Central memory CD8-positive, alpha-beta T cell (primary cell): ENCODE measurements at regions not wholly inside any gene's neighbourhood (a gene's known extent, or its start where the extent isn't known, plus 50 kb on each side); places are given as distances from the start of the nearest gene placed in this dataset.

Source experiments
- ATAC-seq: fragments of 150-1000 bp; cut with Tn5 transposase; replicated peaks from 2 replicates; pipeline ENCODE4 v1.10.0; 2022; ENCODE audit warnings: mild to moderate bottlenecking, moderate FRiP score, moderate number of reproducible peaks; ENCODE audit not compliant: poor library complexity, severe bottlenecking; ENCODE audit errors: extremely low read depth
- DNase-seq, 2 donors: peaks; one replicate each; pipeline ENCODE4 v3.0.0; 2021; ENCODE audit warnings: low spot score in 2 of 2
- H3K27ac Mint-ChIP-seq: one replicate; pipeline ENCODE4 v1.8.0; 2022; ENCODE audit warnings: low read depth, mild to moderate bottlenecking, moderate library complexity, mixed read lengths
- H3K27me3 Mint-ChIP-seq: one replicate; pipeline ENCODE4 v1.8.0; 2022; ENCODE audit warnings: mixed read lengths
- H3K36me3 Mint-ChIP-seq: one replicate; pipeline ENCODE4 v1.8.0; 2022; ENCODE audit warnings: mild to moderate bottlenecking, moderate library complexity, mixed read lengths; ENCODE audit not compliant: insufficient read depth
- H3K4me1 Mint-ChIP-seq: one replicate; pipeline ENCODE4 v1.8.0; 2022; ENCODE audit warnings: mixed read lengths
- H3K4me3 Mint-ChIP-seq: one replicate; pipeline ENCODE4 v1.8.0; 2022; ENCODE audit warnings: mild to moderate bottlenecking, moderate library complexity, mixed read lengths
- H3K9me3 Mint-ChIP-seq: one replicate; pipeline ENCODE4 v1.8.0; 2022; ENCODE audit warnings: mixed read lengths

- Mint-ChIP-seq H3K27me3 (no peaks in the 10 kb centered on the region), H3K9me3 (peaks cover 11% of the 10 kb centered on the region), H3K4me1 (no peaks in the 10 kb centered on the region), H3K36me3 (no peaks in the 10 kb centered on the region), H3K4me3 (no peak overlapping the region), H3K27ac (no peak overlapping the region)
- no peak for DNase-seq
- ATAC-seq = no peak
Measured at GRCh38 chr2:213202011-213202410, 50.6 kb upstream of the IKZF2 start.

- no peak for DNase-seq
- Mint-ChIP-seq H3K27ac (no peak overlapping the region), H3K27me3 (no peaks in the 10 kb centered on the region), H3K9me3 (no peaks in the 10 kb centered on the region), H3K4me3 (no peak overlapping the region), H3K4me1 (no peaks in the 10 kb centered on the region), H3K36me3 (no peaks in the 10 kb centered on the region)
- ATAC-seq = no peak
Measured at GRCh38 chr2:213205944-213206343, 54.5 kb upstream of the IKZF2 start.

DNA sequence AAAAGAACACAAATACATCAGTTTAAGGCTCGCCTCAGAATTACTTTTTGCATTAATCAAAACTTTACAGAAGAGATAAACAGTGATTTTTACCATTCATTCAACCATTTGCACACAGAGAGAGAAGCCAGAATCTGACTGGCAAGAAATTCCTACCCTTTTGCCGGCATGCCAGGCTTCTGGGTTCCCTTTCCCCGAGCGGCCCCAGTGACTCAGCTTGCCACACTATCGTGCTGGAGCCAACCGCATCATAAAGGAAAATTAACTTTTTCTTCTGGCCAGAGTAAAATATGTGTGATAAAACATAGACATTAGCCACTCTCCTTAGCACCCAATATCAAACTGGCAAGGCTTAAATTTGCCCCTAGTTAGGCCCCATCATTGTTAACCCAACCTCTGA is 61.8 kb upstream of the IKZF2 start:
- no peak overlapping the region for H3K4me3 Mint-ChIP-seq
- H3K27ac Mint-ChIP-seq = no peak overlapping the region
- H3K9me3 Mint-ChIP-seq = no peaks in the 10 kb centered on the region
- no peaks in the 10 kb centered on the region for H3K36me3 Mint-ChIP-seq
- H3K27me3 Mint-ChIP-seq = no peaks in the 10 kb centered on the region
- no peaks in the 10 kb centered on the region for H3K4me1 Mint-ChIP-seq
- DNase-seq (no peak), ATAC-seq (no peak)

- ATAC-seq (no peak), DNase-seq (no peak)
- Mint-ChIP-seq H3K27ac (no peak overlapping the region), H3K4me3 (no peak overlapping the region), H3K9me3 (no peaks in the 10 kb centered on the region), H3K36me3 (no peaks in the 10 kb centered on the region), H3K4me1 (no peaks in the 10 kb centered on the region), H3K27me3 (no peaks in the 10 kb centered on the region)
Measured at GRCh38 chr2:213214209-213214608, 62.8 kb upstream of the IKZF2 start.

DNA sequence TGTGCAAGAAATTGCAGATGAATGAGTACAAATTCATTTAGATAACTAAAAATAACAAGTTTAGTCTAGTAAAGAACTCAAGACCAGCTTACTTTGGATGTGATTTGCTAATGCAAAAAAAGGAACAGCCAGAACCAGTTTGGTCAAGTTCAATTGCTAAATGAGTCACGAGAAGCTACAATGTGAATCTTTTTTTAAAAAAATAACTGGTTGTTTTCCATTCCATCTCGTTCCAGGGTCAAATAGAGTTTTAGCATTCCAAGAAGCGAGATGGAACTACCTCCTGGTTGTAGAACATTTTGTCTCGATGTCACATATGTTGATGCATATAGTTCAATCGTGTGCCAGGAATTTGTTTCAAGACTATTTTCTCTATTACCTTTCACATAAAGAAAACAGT is 65.0 kb upstream of the IKZF2 start:
- H3K4me1 Mint-ChIP-seq = no peaks in the 10 kb centered on the region
- H3K9me3 Mint-ChIP-seq = no peaks in the 10 kb centered on the region
- H3K4me3 Mint-ChIP-seq = no peak overlapping the region
- H3K36me3 Mint-ChIP-seq = no peaks in the 10 kb centered on the region
- H3K27me3 Mint-ChIP-seq = no peaks in the 10 kb centered on the region
- DNase-seq (no peak), ATAC-seq (no peak)
- no peak overlapping the region for H3K27ac Mint-ChIP-seq

DNA sequence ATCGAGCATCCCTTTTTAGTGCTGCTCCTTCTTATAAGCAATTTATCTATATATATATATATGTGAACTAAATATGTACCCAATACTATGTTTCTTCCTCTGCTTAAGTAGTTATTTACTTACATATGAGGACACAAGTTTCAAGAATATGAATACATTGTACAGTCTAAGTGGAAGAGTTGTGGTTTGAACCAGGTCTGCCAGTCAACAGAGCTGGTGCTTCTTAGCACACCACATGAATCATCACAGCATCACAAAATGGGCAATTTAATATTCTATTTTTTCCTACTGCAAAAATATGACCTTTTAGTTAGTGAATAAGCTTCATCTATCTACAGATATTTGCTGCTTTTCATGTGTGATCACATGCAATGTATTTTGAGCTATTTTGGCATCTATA is 64.4 kb upstream of the SPAG16 start:
- DNase-seq (no peak), ATAC-seq (no peak)
- Mint-ChIP-seq H3K9me3 (no peaks in the 10 kb centered on the region), H3K4me1 (no peaks in the 10 kb centered on the region), H3K4me3 (no peak overlapping the region), H3K36me3 (no peaks in the 10 kb centered on the region), H3K27me3 (no peaks in the 10 kb centered on the region), H3K27ac (no peak overlapping the region)

GRCh38 chr2:213220967-213221603 is 63.2 kb upstream of the SPAG16 start:
- Mint-ChIP-seq H3K9me3 (no peaks in the 10 kb centered on the region), H3K4me3 (no peak overlapping the region), H3K27me3 (no peaks in the 10 kb centered on the region), H3K36me3 (no peaks in the 10 kb centered on the region), H3K27ac (no peak overlapping the region), H3K4me1 (no peaks in the 10 kb centered on the region)
- ATAC-seq = no peak
- DNase-seq = no peak

DNA sequence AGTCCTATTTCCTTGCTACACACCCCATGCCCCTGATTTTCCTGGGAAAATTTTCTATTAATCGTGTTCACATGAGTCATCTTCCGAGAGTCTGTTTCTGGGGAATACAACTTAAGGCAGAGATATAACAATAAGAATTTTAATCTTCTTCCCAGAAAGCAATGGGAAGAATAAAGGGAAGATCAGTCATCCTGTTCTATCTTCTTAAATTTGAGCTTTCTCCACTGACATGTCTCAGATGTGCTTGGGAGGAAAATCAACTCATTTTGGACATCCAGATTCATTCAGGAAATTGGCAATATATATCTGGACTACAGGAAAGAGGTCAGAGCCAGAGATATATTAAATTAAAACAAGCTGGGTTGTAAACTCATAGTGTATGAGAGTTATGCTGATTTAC is 62.3 kb upstream of the SPAG16 start:
- ATAC-seq = no peak
- no peaks in the 10 kb centered on the region for H3K27me3 Mint-ChIP-seq
- DNase-seq = no peak
- no peaks in the 10 kb centered on the region for H3K36me3 Mint-ChIP-seq
- H3K27ac Mint-ChIP-seq = no peak overlapping the region
- H3K9me3 Mint-ChIP-seq = no peaks in the 10 kb centered on the region
- no peak overlapping the region for H3K4me3 Mint-ChIP-seq
- no peaks in the 10 kb centered on the region for H3K4me1 Mint-ChIP-seq

- Mint-ChIP-seq H3K36me3 (no peaks in the 10 kb centered on the region), H3K4me1 (no peaks in the 10 kb centered on the region), H3K27ac (no peak overlapping the region), H3K9me3 (no peaks in the 10 kb centered on the region), H3K27me3 (no peaks in the 10 kb centered on the region), H3K4me3 (no peak overlapping the region)
- no peak for DNase-seq
- no peak for ATAC-seq
Measured at GRCh38 chr2:213224366-213224765, 59.9 kb upstream of the SPAG16 start.

GRCh38 chr2:213225866-213226265 is 58.4 kb upstream of the SPAG16 start:
- no peaks in the 10 kb centered on the region for H3K36me3 Mint-ChIP-seq
- no peaks in the 10 kb centered on the region for H3K4me1 Mint-ChIP-seq
- H3K9me3 Mint-ChIP-seq = no peaks in the 10 kb centered on the region
- no peak overlapping the region for H3K27ac Mint-ChIP-seq
- no peaks in the 10 kb centered on the region for H3K27me3 Mint-ChIP-seq
- ATAC-seq = no peak
- no peak overlapping the region for H3K4me3 Mint-ChIP-seq
- DNase-seq = no peak

- ATAC-seq = no peak
- Mint-ChIP-seq H3K36me3 (no peaks in the 10 kb centered on the region), H3K27me3 (no peaks in the 10 kb centered on the region), H3K9me3 (no peaks in the 10 kb centered on the region), H3K27ac (no peak overlapping the region), H3K4me3 (no peak overlapping the region), H3K4me1 (no peaks in the 10 kb centered on the region)
- no peak for DNase-seq
Measured at GRCh38 chr2:213227458-213227857, 56.8 kb upstream of the SPAG16 start.

DNA sequence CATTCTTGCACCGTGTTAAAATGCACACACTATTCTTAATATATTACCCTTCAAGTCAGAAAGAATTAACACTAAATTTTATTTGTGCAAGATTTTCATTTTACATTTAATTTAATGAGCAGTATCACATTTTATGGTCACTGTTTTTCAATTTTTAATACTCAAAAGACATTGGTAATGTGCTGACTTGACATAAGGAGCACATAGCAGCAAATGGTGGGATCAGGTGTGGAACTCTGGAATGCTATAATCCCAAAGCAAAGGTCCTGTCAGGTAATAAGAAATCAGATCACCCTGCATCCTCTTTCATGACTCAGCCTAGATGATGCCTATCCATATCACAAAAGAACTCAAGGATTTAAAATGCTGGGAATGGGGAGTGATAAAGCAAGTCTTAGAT is 55.6 kb upstream of the SPAG16 start:
- no peak for DNase-seq
- Mint-ChIP-seq H3K36me3 (peaks cover 5% of the 10 kb centered on the region), H3K4me1 (peaks cover 10% of the 10 kb centered on the region), H3K27ac (no peak overlapping the region), H3K4me3 (no peak overlapping the region), H3K9me3 (no peaks in the 10 kb centered on the region), H3K27me3 (no peaks in the 10 kb centered on the region)
- no peak for ATAC-seq

GRCh38 chr2:213229814-213230213 is 54.5 kb upstream of the SPAG16 start:
- DNase-seq (no peak), ATAC-seq (no peak)
- Mint-ChIP-seq H3K36me3 (peaks cover 5% of the 10 kb centered on the region), H3K27me3 (no peaks in the 10 kb centered on the region), H3K9me3 (no peaks in the 10 kb centered on the region), H3K27ac (no peak overlapping the region), H3K4me1 (peaks cover 13% of the 10 kb centered on the region), H3K4me3 (no peak overlapping the region)

- ATAC-seq = no peak
- Mint-ChIP-seq H3K27ac (no peak overlapping the region), H3K4me1 (peaks cover 13% of the 10 kb centered on the region), H3K4me3 (no peak overlapping the region), H3K9me3 (no peaks in the 10 kb centered on the region), H3K27me3 (no peaks in the 10 kb centered on the region), H3K36me3 (peaks cover 5% of the 10 kb centered on the region)
- DNase-seq = no peak
Measured at GRCh38 chr2:213231966-213232365, 52.3 kb upstream of the SPAG16 start.
